LoVo (cell line): ENCODE measurements at regions not wholly inside any gene's neighbourhood (a gene's known extent, or its start where the extent isn't known, plus 50 kb on each side); places are given as distances from the start of the nearest gene placed in this dataset.

Experiments used
- DNase-seq: peaks from one replicate; pipeline ENCODE4 v3.0.0-alpha.2; 2016; ENCODE audit warnings: low spot score

DNA sequence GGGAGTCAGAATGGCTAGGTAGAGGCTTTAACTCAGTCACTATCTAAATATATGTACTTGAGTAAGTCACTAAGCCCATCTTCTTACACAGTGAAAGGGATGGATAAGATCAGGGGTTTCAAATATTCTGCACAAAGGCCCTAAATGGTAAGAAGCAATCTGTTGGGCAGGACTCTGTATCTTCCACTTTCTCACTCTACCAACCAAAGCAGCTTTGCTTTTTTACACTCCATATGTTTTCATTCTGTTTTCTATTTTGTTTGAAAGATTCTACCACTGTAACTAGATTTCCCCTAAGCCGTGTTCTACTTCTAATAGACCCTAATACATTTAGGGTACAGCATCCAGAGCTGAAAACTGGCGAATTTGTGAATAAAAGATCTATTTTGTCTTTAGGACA lies 477.5 kb upstream of the NMUR2 start:
- DNase-seq: no peak

DNA sequence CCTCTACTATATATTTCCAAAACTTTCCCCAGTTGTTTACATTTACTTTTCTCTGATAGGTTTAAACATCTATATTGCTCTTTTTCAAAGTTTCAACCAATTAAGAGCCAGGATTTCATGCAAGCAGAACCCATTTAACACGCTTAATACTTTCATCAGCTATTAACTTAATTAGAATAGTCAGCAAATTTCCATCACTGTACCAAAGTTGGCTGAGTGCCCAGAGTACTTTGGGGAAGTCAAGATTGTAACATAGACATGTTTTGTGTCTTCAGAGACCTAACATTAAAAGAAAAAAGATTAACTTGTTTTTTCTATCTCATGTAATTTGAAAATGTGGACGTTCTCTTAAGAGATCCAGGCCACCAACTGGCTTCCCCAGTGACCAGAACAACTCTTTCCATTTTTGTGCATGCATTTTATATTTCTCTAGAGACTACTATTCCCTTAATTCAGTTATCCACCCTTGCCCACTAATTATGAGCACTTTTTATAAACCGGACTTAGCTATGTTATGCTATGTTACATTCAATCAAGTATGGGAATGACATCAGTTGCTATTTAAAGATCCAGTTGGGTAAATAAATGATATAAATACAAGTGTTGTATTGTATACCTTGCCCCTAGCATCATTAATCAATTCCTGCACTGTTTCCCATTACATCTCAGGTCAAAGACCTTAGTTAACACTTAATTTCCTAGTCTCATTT lies 478.1 kb upstream of the NMUR2 start:
- DNase-seq: no peak

DNA sequence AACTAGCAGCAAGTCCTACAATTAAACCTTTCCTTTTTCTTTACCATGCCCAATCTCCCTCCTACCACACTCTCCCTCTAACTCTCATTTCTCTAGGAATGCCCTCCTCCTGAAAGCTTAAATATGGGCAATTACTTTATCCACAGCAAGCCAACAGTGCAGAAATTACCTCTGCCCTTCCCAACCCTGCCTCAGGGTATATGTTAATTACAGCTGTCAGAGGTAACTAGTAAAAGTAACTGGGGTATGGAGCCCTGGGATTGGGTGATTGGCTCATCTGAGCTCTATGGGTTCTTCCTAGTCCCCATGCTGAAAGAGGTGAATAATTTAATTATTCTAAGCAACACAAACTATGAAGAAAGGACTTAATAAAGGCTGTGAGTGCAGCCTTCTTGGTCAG lies 478.9 kb upstream of the NMUR2 start:
- DNase-seq: no peak

DNA sequence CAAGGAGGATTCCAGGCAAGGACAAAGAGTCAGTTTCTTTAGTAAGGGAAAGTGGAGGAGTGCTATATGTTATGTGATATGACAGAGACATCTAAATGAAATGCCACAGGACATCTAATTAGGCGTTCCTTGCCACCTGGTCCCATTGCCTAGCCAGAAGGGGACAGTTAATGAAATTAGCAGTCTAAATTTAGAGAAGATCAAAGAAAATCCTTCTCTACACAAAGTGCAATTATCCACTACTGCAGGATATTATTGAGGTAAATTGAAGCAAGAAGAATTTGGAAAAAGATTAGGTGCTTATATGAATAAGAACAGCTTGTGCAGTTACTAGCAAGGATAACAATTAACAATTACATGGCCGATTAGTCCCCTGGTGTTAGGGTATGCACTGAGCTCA lies 495.3 kb upstream of the NMUR2 start:
- DNase-seq: no peak

DNA sequence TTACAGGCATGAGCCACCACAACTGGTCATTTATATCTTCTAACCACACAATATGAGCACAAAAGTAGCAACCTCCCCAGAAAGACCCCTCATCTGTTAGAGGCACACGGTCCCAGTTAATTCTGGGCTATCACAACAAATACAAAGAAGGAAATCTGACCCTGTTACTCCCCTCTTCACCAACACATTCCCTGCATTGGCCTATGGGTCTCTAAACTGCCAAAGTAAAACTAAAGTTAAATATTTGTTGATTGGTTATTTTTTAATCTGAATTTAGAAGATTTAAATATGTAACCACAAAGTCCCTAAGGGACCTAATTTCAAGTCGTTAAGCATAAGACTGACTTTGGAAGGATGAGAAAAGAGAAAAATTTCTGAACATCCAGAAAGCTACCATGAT lies 496.7 kb upstream of the NMUR2 start:
- DNase-seq: no peak

DNA sequence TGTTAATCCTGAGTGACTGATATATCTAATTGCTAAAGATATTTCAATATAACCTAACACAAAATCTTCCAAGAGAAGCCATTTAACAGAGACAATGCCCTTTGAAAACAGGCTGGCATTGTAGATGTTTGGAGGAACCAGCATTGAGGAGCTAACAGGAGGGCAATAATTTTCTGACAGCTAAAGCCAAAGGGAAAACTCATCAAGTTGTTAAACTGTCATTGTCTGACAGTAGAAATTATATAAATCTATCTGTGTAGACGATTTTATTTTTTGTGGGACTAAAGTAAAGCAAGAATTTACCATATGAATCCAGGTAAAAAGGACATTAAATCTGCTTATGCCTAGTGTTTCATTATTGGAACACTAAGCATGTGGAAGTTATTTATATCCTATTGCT lies 500.2 kb upstream of the NMUR2 start:
- DNase-seq: no peak

DNA sequence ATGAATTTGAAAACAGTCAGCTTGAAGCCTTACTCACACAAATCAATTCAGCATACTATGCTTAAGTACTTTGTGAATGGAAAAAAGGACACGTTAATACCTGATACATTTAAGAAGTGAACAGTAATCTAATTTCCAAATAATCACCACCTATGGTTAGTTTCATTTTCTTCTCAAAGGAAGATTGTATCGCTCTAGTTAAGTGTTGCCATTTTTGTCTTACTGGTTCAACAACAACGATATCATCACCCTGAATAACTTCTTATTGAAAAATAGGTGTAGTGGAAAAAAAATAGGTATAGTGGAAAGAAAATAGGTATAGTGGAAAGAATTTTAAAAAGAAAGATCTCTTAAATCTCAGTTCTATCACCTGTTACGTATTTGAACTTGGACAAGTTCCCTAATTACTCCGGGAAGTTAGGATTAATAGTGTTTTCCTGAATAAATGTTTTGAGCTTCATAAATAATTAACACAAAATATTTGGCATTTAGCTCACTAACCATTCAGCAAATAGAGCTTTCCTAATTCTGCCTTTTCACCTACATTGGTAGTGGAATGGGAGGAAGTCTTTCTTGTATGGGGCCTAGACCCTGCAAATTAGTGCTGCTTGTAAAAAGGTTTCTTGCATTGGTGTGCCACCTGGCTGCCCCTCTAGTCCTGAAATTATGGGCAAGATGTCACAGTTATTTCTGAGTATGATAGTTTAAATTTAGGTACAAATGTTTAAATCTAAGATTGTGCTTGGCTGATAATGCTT lies 502.6 kb upstream of the NMUR2 start:
- DNase-seq: no peak

DNA sequence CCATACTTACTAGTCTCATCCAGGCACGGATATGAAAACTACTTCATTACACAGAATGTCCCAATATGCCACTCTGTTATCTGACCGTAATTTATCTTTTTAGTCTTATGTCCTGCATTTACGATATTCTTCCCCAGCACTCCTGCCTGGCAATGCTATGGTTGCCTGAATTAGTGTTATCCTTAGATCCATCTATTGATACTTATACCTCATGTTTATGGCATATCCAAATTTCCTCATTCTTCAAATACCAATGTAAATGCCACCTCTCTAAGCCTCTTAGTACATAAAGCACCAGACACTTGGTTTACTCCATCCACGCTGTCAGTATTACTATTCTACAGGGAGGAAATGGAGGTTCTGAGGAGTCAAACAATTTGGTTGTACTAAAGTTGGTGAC lies 507.8 kb upstream of the NMUR2 start:
- DNase-seq: no peak

DNA sequence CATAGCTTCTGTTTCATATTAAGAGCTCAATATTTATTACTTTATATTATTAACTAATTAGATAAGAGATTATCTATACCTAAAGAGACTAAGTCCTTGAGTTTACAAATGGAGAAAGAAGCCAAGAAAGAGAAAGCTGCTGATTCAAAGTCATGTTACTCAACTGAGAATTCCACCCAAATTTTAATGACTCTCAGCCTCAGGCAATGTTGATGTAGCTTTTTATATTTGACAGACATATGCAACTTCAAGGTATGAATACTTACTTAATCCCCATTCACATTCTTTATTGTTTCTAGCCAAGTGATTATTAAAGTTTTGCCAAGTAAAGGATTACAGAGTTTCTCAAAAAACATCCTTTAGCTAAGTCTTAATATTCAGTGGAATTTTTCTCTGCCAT lies 527.5 kb upstream of the NMUR2 start:
- no peak for DNase-seq

DNA sequence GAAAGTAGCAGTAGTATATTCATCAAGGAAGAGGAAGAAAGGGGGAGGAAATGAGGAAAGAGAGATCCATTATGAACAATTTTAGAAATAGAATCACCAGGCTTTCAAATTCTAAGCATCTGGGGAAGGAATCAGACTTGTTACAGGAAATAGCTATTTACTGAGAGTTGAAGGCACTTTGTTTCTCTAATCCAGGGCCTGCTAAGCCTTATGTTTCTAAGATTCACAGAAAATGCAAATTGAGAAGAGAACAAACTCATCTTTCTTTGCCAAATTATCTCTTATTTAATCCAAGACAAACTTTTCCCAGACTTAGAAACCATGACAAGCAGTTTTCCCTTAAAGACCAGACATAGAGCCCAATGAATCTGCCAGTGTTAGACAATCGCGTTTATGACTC lies 528.0 kb upstream of the NMUR2 start:
- DNase-seq: no peak

DNA sequence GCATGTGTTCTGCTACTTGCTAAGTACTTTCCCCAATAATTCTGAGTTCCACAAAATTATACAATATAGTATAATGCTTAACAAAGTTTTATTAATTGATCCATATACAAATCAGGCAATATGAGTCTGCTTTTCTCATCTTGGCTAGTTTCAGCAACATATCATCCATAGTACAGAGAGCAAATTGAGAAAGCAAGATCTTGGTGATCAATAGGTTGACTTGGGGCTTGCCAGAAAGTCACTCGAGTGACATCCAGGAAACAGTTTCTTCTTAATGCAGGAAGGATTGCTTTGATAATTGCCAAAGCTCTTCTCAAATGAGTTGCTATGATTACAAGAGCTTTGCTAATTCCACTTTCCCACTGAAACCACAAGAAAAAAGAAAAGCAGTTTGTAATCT lies 533.6 kb upstream of the NMUR2 start:
- no peak for DNase-seq

DNA sequence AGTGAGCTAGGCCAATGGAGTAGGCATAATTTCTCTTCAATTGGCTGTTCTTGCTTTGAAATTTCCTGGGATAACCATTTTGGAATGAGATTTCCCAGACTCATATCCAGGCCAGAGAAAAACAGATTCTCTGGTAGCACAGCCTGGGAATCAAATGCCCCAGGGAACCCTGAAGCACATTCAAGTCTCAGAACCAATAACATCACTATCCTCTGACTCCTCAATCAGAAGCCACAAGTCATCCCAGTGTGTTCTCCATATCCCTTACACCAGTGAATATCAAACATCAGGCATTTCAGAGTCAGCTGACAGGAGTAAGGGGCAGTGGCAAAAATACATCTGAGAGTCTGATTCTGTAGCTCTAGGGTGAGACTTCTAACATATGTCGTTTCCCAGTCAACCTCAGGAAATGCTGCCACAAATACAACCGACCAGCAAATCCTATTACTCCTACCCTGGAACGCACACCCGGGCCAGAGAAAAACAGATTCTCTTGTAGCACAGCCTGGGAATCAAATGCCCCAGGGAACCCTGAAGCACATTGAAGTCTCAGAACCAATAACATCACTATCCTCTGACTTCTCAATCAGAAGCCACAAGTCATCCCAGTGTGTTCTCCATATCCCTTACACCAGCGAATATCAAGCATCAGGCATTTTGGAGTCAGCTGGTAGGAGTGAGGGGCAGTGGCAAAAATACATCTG lies 537.7 kb upstream of the NMUR2 start:
- no peak for DNase-seq

DNA sequence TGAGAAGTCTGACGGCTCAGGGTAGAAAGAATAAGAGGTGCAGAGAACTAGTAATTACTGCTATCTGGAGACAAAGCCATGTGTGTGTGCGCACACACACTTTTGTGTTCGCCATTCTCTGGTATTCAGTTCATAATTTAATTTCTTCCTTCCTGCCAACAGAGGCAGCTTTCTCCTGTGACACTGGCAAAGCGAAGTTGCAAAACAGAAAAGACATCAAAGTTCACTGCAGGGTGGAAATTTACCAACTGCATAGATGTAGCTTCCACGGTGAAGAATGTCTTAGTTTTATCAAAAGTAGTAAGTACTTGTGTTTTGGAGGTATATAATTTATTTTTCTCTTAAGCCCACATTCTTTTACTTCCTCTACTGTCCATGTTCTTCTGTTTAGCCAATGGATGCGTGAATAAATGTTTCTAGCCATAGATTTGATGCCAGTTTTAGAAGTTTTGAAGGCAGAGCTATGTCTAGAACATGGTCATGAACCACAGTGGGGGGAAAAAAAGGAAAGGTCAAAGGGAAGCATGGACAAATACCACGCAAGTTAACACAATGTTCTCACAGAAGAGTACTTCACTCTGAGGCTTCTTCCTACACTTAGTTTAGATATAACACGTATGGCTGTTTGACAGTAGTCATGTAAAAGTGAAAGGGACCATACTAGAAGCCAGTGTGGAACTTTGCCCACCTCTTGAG lies 536.5 kb upstream of the GRIA1 start:
- no peak for DNase-seq

DNA sequence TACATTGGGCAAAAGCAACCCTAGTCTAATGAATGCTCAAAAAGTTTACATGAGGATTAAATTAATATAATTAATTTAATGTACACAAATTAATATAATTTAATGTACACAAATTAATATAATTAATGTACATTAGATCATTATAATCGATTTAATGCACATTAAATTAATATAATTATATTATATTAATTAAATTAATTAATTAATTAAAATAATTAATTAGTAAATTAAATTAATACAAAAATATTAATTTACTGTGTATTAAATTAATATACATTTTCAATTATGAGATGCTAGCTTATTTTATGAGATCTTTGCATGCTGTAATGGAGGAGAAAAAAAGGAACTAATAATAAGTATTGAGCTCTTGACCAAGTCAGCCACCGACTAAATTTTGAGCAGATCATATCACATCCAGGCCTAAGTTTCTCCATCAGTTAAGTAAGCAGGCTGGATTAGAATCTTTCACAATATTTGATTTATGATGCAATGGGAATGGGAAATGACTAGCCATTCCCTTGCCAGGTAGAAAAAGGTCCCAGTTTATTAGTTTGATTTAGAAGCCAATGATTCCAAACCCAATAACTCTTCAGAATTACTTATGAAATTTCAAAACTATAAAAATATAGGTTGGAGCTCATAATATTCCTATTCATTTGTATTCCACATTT lies 533.4 kb upstream of the GRIA1 start:
- DNase-seq: no peak

DNA sequence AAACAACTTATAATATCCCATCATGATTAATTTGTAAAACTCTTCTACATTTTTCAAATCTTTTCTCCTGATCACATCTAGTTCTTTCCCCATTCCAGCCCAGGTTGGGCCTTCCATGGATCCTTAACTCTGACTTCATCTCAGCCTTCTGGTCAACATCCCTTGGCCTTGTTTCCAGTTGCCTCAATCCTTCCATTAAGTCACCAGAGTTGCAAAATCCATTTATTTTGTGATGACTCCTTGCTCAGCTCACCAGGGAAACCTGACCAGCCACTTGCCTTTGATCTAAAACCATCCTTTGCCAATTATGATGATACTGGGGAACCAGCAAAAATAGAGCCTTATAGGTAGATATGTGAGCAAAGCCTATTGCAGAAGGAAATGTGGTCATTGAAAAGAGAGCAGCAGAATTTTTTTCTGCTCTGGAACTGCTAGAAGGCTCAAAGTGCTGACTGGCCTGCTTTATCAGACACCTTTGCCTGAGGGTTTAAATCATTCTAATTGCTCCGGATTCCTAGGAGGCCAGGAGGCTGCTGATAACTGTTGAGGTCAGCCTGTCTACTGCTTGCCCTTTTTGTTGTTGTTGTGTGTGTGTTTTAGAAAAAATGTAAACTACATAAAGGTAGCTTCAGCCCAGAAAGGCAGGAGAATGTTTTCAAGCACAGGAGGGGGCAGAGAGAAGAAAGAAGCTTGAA lies 512.2 kb upstream of the GRIA1 start:
- no peak for DNase-seq

DNA sequence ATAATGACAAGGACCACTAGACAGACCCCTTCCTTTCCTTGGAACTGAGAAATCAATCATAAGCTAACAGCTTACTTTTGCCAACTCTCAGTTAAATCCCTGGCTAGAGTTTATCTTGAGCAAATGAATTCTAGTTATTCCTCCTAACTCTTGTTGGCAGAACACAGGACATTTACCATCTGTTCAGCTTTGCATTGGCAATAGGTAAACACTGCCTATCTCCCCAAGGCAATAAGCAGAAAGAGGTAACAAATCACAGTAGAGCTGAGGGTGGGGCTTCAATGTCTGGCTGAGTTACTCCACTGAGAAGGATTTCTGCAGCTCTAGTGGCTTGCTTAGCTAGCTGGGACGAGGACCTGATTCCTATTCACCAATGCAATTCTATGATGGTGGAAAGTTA lies 503.3 kb upstream of the GRIA1 start:
- no peak for DNase-seq

DNA sequence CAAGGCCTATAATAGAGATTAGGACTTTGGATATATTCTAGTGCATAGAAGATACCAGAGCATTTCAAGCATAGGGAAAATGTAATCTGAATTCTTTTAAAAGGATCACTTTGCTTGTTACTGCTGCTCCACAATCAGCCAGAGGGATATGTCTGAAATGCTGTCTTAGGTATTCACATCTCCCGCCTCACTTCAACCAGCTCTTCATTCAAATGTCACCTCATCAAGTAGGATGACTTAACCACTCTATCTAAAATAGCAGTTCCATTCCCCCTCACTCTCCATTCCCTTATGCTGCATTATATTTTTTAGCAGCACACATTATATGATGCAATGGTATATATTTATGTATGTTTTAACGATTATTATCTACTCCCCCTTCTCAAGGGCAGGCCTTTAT lies 500.3 kb upstream of the GRIA1 start:
- no peak for DNase-seq

DNA sequence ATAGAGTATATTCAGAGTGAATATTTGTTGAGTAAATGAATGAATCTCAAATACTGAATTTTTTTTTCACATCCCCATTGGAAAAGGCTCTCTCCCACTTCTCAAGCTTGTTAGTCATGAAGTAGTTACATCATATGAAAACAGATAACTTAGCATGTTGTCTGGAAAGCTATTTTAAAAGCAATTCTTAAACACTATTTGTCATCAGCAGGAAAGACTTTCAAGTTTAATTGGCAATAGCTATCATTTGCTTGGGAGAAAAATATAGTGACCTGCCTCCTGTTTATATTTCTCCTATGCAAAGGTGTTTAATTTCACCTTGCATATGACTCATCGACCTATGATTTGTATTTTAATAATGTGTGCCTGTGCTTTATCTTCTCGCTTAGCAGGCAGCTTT lies 499.8 kb upstream of the GRIA1 start:
- no peak for DNase-seq

DNA sequence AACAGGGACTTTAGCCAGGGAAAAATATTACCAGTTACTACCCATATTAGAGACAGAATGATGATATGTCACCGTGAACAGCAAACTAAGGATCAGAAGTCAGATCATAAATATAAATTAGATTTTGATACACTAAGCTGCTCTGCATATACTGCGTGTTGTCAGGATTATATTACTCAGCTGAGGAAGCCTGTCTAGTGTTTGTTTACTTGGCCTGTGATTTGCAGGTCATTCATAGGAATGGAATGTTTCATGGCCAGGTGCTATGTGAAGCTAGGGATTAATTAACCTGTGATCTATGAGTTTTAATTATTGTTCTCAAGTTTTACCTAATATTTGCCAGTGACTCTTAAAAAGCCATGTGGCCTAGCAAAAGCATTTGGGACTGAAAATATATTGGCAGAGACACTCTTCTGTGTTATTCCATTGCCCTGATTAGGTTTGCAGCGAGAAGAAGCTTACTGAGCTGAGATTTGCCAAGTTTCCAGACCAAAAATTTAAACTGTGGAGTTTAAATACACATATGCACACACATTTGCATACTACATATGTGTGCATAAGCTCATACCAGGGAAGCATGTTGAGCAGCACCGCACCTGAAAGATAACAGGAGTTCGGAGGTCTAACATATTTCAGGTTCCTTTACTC lies 496.3 kb upstream of the GRIA1 start:
- DNase-seq: no peak

DNA sequence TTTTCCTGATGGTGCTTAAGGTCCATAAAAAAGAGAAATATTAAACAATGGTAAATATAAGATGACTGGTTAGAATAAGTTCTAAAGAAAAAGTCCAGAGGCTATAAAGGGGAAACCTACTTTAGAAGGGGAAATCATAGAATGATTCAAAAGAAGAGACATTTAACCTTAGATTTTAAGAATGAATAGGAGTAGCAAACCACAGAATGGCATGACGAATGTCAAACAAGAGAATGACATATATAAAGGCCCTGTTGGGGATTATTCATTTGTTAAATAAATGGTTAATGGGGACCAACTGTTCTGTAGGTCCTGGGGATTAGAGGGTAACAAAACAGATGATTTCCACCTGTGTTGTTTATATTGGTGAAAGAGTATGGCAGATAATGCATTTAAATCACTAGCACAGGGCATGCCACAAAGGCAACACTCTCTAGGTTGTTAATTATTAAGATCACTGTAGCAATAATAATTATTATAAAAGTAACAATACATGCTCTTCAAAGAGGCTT lies 495.2 kb upstream of the GRIA1 start:
- DNase-seq: no peak

DNA sequence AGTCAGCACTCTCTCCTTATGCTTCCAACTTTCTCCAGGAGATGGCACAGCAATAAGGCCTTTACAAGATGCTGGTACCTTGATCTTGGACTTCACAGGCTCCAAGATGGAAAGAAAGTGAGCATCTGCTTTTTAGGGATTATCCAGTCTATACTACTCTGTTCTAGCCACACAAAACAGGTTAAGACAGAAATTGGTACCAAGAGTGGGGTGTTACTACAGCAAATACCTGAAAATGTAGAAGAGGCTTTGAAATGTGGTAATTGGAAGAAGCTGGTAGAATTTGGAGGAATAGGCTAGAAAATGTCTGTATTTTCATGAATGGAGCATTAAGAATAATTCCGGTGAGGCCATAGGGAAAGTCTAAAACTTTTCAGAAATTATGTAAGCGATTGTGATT lies 484.8 kb upstream of the GRIA1 start:
- no peak for DNase-seq
